ENCODE measurements at regions not wholly inside any gene's neighbourhood (a gene's known extent, or its start where the extent isn't known, plus 50 kb on each side); places are given as distances from the start of the nearest gene placed in this dataset.

- no peaks in the 10 kb centered on the region for H3K4me1 Mint-ChIP-seq
- ChIA-PET CTCF (no interaction called here), POLR2A (no interaction called here)
- H3K4me3 Mint-ChIP-seq = no peak overlapping the region
- DNase-seq = no peak
- H3K36me3 Mint-ChIP-seq (ENCODE audit: low read depth) = no peaks in the 10 kb centered on the region
- intact Hi-C loops (cut with micrococcal nuclease) = loop anchor here (5.0 kb wide), 1 partner anchor 49 kb away; no protein-coding TSS in a partner anchor
- H3K27ac Mint-ChIP-seq = no peak overlapping the region
- no peaks in the 10 kb centered on the region for H3K27me3 Mint-ChIP-seq
- TF ChIP-seq CTCF (IDR thresholded peaks at IDR 0.05) = no peak
- peaks cover 2% of the 10 kb centered on the region for H3K9me3 Mint-ChIP-seq
- ATAC-seq (ENCODE audit: low read depth) = no peak
These were observed 78.9 kb downstream of the GPR37 start for GRCh38 chr7:124686543-124687171.

DNA sequence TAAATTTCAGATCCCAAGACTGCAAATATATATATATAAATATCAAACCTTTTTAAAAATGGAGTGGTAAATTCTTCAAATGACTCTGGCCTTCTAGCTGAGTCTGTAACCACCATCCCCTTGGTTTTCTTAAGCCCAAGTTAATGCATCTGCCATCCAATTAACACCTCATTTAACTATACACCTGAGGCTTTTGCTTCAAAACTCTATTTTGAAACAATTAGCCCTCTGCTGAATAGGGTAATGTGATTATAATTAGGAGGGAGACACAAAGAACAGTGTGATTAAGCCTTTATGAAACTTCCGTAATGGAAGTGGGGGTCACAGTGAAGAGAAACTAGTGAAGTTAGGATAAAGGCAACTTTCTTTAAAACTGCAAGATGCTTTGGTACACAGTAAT lies 83.6 kb downstream of the GPR37 start:
- Mint-ChIP-seq H3K27me3 (no peaks in the 10 kb centered on the region), H3K27ac (no peak overlapping the region), H3K9me3 (no peaks in the 10 kb centered on the region), H3K4me1 (no peaks in the 10 kb centered on the region), H3K36me3 (ENCODE audit: low read depth) (no peaks in the 10 kb centered on the region), H3K4me3 (no peak overlapping the region)
- DNase-seq = no peak
- ChIA-PET CTCF (no interaction called here), POLR2A (no interaction called here)
- no peak for TF ChIP-seq CTCF (IDR thresholded peaks at IDR 0.05)
- intact Hi-C loops (cut with micrococcal nuclease) = no loop called here
- ATAC-seq (ENCODE audit: low read depth) = no peak

DNA sequence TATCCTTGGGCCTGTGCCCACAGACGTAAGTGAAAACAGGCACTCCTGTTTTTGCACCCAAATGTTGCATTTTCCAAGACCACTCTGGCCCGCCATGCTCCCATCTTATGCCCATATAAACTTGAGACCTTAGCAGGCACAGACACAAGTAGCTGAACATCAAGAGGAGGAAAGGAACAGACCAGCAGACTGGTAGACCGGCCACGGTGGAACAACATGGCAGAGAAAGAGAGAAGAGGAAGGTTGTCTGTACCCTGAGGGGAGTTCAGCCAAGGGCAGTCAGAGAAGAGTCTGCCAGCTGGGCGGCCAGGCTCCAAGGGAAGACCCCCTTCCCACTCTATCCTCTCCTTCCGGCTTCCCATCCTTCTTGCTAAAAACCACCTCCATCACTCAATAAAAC lies 85.3 kb downstream of the GPR37 start:
- Mint-ChIP-seq H3K4me3 (no peak overlapping the region), H3K27ac (no peak overlapping the region), H3K4me1 (no peaks in the 10 kb centered on the region), H3K9me3 (no peaks in the 10 kb centered on the region), H3K36me3 (ENCODE audit: low read depth) (no peaks in the 10 kb centered on the region), H3K27me3 (no peaks in the 10 kb centered on the region)
- ChIA-PET CTCF (no interaction called here), POLR2A (no interaction called here)
- no peak for ATAC-seq (ENCODE audit: low read depth)
- DNase-seq = no peak
- intact Hi-C loops (cut with micrococcal nuclease) = no loop called here
- TF ChIP-seq CTCF (IDR thresholded peaks at IDR 0.05) = no peak

GRCh38 chr7:124679586-124680225 lies 85.9 kb downstream of the GPR37 start:
- no peak for TF ChIP-seq CTCF (IDR thresholded peaks at IDR 0.05)
- ChIA-PET POLR2A (no interaction called here), CTCF (no interaction called here)
- intact Hi-C loops (cut with micrococcal nuclease) = no loop called here
- Mint-ChIP-seq H3K27me3 (no peaks in the 10 kb centered on the region), H3K4me1 (no peaks in the 10 kb centered on the region), H3K9me3 (no peaks in the 10 kb centered on the region), H3K4me3 (no peak overlapping the region), H3K27ac (no peak overlapping the region), H3K36me3 (ENCODE audit: low read depth) (no peaks in the 10 kb centered on the region)
- no peak for ATAC-seq (ENCODE audit: low read depth)
- DNase-seq = no peak

DNA sequence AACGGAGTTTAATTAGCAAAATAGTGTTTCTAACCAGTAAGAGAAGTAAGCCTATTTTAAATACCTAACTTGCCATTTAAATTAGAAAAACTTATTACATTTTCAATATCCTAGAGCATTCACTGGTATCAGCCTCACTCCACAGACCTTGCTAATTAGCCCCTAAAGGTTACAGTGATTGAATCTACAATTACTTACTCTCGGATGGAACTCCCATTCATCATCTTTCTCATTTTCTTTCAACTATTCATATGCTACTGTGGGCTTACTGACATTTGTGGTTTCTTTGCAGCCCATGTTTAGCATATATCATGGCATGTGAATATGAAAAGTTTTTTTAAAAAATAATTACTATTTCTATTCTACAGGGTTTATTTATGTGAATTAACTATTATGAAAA lies 86.4 kb downstream of the GPR37 start:
- DNase-seq (no peak), ATAC-seq (ENCODE audit: low read depth) (no peak)
- no peak overlapping the region for H3K27ac Mint-ChIP-seq
- TF ChIP-seq CTCF (IDR thresholded peaks at IDR 0.05) = no peak
- H3K27me3 Mint-ChIP-seq = no peaks in the 10 kb centered on the region
- no peaks in the 10 kb centered on the region for H3K9me3 Mint-ChIP-seq
- intact Hi-C loops (cut with micrococcal nuclease) = no loop called here
- CTCF ChIA-PET = no interaction called here
- POLR2A ChIA-PET = no interaction called here
- no peak overlapping the region for H3K4me3 Mint-ChIP-seq
- H3K36me3 Mint-ChIP-seq (ENCODE audit: low read depth) = no peaks in the 10 kb centered on the region
- no peaks in the 10 kb centered on the region for H3K4me1 Mint-ChIP-seq
